Activated T-cell treated with anti-CD3 and anti-CD28 coated beads, Interleukin-2, amount 50 U/mL, for 24 hours (primary cell): ENCODE measurements at regions not wholly inside any gene's neighbourhood (a gene's known extent, or its start where the extent isn't known, plus 50 kb on each side); places are given as distances from the start of the nearest gene placed in this dataset.
"Not testable (repeated sequence)": the region's sequence is repeated elsewhere in the genome, so short reads cannot be mapped to it uniquely, and the experiment has no call there.

Experiments used
- DNase-seq: peaks from one replicate; pipeline ENCODE4 v3.0.0-alpha.2; 2020
- H3K27ac Mint-ChIP-seq: 2 replicates; pipeline ENCODE4 v1.8.0; 2020; ENCODE audit warnings: mild to moderate bottlenecking, mixed read lengths
- H3K27me3 Mint-ChIP-seq: 2 replicates; pipeline ENCODE4 v1.8.0; 2020; ENCODE audit warnings: mixed read lengths
- H3K36me3 Mint-ChIP-seq: 2 replicates; pipeline ENCODE4 v1.8.0; 2020; ENCODE audit warnings: low read depth, mixed read lengths
- H3K4me1 Mint-ChIP-seq: 2 replicates; pipeline ENCODE4 v1.8.0; 2020; ENCODE audit warnings: low read depth, mixed read lengths
- H3K4me3 Mint-ChIP-seq: 2 replicates; pipeline ENCODE4 v1.8.0; 2020; ENCODE audit warnings: mild to moderate bottlenecking, moderate library complexity, mixed read lengths
- H3K9me3 Mint-ChIP-seq: 2 replicates; pipeline ENCODE4 v1.8.0; 2020; ENCODE audit warnings: mixed read lengths

GRCh38 chr11:46223252-46223513, 54.3 kb upstream of the CREB3L1 start:
- Mint-ChIP-seq H3K4me1 (no peaks in the 10 kb centered on the region), H3K4me3 (no peak overlapping the region), H3K36me3 (no peaks in the 10 kb centered on the region), H3K9me3 (no peaks in the 10 kb centered on the region), H3K27ac (no peak overlapping the region), H3K27me3 (peaks cover 46% of the 10 kb centered on the region)
- DNase-seq = no peak

- Mint-ChIP-seq H3K9me3 (no peaks in the 10 kb centered on the region), H3K27ac (no peak overlapping the region), H3K4me1 (no peaks in the 10 kb centered on the region), H3K36me3 (no peaks in the 10 kb centered on the region), H3K27me3 (peaks cover 40% of the 10 kb centered on the region), H3K4me3 (no peak overlapping the region)
- no peak for DNase-seq
These were observed 54.8 kb upstream of the CREB3L1 start for GRCh38 chr11:46222490-46223251.

GRCh38 chr11:46220313-46220712, 57.1 kb upstream of the CREB3L1 start:
- peaks cover 20% of the 10 kb centered on the region for H3K27me3 Mint-ChIP-seq
- H3K9me3 Mint-ChIP-seq = no peaks in the 10 kb centered on the region
- DNase-seq = no peak
- no peak overlapping the region for H3K4me3 Mint-ChIP-seq
- no peak overlapping the region for H3K27ac Mint-ChIP-seq
- H3K36me3 Mint-ChIP-seq = no peaks in the 10 kb centered on the region
- no peaks in the 10 kb centered on the region for H3K4me1 Mint-ChIP-seq

- no peaks in the 10 kb centered on the region for H3K36me3 Mint-ChIP-seq
- no peaks in the 10 kb centered on the region for H3K9me3 Mint-ChIP-seq
- H3K27me3 Mint-ChIP-seq = peaks cover 9% of the 10 kb centered on the region
- no peak overlapping the region for H3K4me3 Mint-ChIP-seq
- DNase-seq = no peak
- H3K4me1 Mint-ChIP-seq = no peaks in the 10 kb centered on the region
- H3K27ac Mint-ChIP-seq = no peak overlapping the region
These were observed 60.7 kb upstream of the CREB3L1 start for GRCh38 chr11:46216765-46217089.

- H3K27ac Mint-ChIP-seq = no peak overlapping the region
- DNase-seq = no peak
- H3K4me3 Mint-ChIP-seq = no peak overlapping the region
- no peaks in the 10 kb centered on the region for H3K9me3 Mint-ChIP-seq
- H3K27me3 Mint-ChIP-seq = peaks cover 9% of the 10 kb centered on the region
- H3K4me1 Mint-ChIP-seq = no peaks in the 10 kb centered on the region
- no peaks in the 10 kb centered on the region for H3K36me3 Mint-ChIP-seq
These were observed 61.3 kb upstream of the CREB3L1 start for GRCh38 chr11:46216019-46216764.

GRCh38 chr11:46215208-46215931, 62.1 kb upstream of the CREB3L1 start:
- peaks cover 3% of the 10 kb centered on the region for H3K4me1 Mint-ChIP-seq
- no peak overlapping the region for H3K4me3 Mint-ChIP-seq
- DNase-seq = no peak
- no peak overlapping the region for H3K27ac Mint-ChIP-seq
- no peaks in the 10 kb centered on the region for H3K36me3 Mint-ChIP-seq
- H3K9me3 Mint-ChIP-seq = no peaks in the 10 kb centered on the region
- peaks cover 3% of the 10 kb centered on the region for H3K27me3 Mint-ChIP-seq

- H3K4me1 Mint-ChIP-seq = peaks cover 10% of the 10 kb centered on the region
- DNase-seq = no peak
- no peak overlapping the region for H3K27ac Mint-ChIP-seq
- H3K27me3 Mint-ChIP-seq = no peaks in the 10 kb centered on the region
- no peaks in the 10 kb centered on the region for H3K9me3 Mint-ChIP-seq
- H3K36me3 Mint-ChIP-seq = no peaks in the 10 kb centered on the region
- H3K4me3 Mint-ChIP-seq = no peak overlapping the region
These were observed 64.7 kb upstream of the CREB3L1 start for GRCh38 chr11:46212720-46213119.

- Mint-ChIP-seq H3K36me3 (no peaks in the 10 kb centered on the region), H3K27me3 (no peaks in the 10 kb centered on the region), H3K27ac (no peak overlapping the region), H3K4me3 (no peak overlapping the region), H3K9me3 (no peaks in the 10 kb centered on the region), H3K4me1 (peaks cover 10% of the 10 kb centered on the region)
- no peak for DNase-seq
These were observed 66.6 kb upstream of the CREB3L1 start for GRCh38 chr11:46210856-46211255.

GRCh38 chr11:46210133-46210636, 67.3 kb upstream of the CREB3L1 start:
- Mint-ChIP-seq H3K4me3 (no peak overlapping the region), H3K4me1 (peaks cover 10% of the 10 kb centered on the region), H3K27me3 (no peaks in the 10 kb centered on the region), H3K27ac (peak overlapping the region; percentile 2), H3K36me3 (no peaks in the 10 kb centered on the region), H3K9me3 (no peaks in the 10 kb centered on the region)
- no peak for DNase-seq

- not testable (repeated sequence) for H3K9me3 Mint-ChIP-seq, H3K4me1 Mint-ChIP-seq, H3K27ac Mint-ChIP-seq, DNase-seq, H3K27me3 Mint-ChIP-seq, H3K36me3 Mint-ChIP-seq, H3K4me3 Mint-ChIP-seq
These were observed 67.8 kb upstream of the CREB3L1 start for GRCh38 chr11:46209624-46210023.

- H3K4me3 Mint-ChIP-seq = no peak overlapping the region
- H3K9me3 Mint-ChIP-seq = no peaks in the 10 kb centered on the region
- no peak overlapping the region for H3K27ac Mint-ChIP-seq
- peaks cover 10% of the 10 kb centered on the region for H3K4me1 Mint-ChIP-seq
- H3K27me3 Mint-ChIP-seq = peaks cover 4% of the 10 kb centered on the region
- no peak for DNase-seq
- no peaks in the 10 kb centered on the region for H3K36me3 Mint-ChIP-seq
These were observed 68.7 kb upstream of the CREB3L1 start for GRCh38 chr11:46208803-46209202.

GRCh38 chr11:46207270-46207669, 70.2 kb upstream of the CREB3L1 start:
- Mint-ChIP-seq H3K27me3 (peaks cover 5% of the 10 kb centered on the region), H3K4me1 (peaks cover 10% of the 10 kb centered on the region), H3K9me3 (no peaks in the 10 kb centered on the region), H3K4me3 (no peak overlapping the region), H3K36me3 (no peaks in the 10 kb centered on the region), H3K27ac (no peak overlapping the region)
- no peak for DNase-seq

GRCh38 chr11:46204415-46204814, 73.0 kb upstream of the CREB3L1 start:
- H3K36me3 Mint-ChIP-seq, H3K4me3 Mint-ChIP-seq, H3K27ac Mint-ChIP-seq: not testable (repeated sequence)

GRCh38 chr11:46203746-46204145, 73.7 kb upstream of the CREB3L1 start:
- Mint-ChIP-seq H3K9me3 (no peaks in the 10 kb centered on the region), H3K27me3 (peaks cover 13% of the 10 kb centered on the region), H3K4me3 (no peak overlapping the region), H3K36me3 (no peaks in the 10 kb centered on the region), H3K4me1 (no peaks in the 10 kb centered on the region), H3K27ac (no peak overlapping the region)
- no peak for DNase-seq

More at GRCh38 chr11:46204415-46204814, 73.0 kb upstream of the CREB3L1 start:
- not testable (repeated sequence) for H3K9me3 Mint-ChIP-seq, DNase-seq, H3K4me1 Mint-ChIP-seq
- H3K27me3 Mint-ChIP-seq = peaks cover 13% of the 10 kb centered on the region
